NT2/D1 (cell line): ENCODE measurements at regions not wholly inside any gene's neighbourhood (a gene's known extent, or its start where the extent isn't known, plus 50 kb on each side); places are given as distances from the start of the nearest gene placed in this dataset.
"Not testable (repeated sequence)": the region's sequence is repeated elsewhere in the genome, so short reads cannot be mapped to it uniquely, and the experiment has no call there.

Experiments
- YY1 ChIP-seq: IDR thresholded peaks from 2 replicates; pipeline ENCODE4 v1.6.1; 2011; ENCODE audit not compliant: insufficient read length, insufficient read depth
- ZNF274 ChIP-seq: IDR thresholded peaks from 2 replicates; pipeline ENCODE4 v1.6.1; 2011; ENCODE audit warnings: mild to moderate bottlenecking, low read depth, low read length

- not testable (repeated sequence) for TF ChIP-seq ZNF274, YY1
Measured at GRCh38 chr2:87418823-87419822, 328.8 kb upstream of the PLGLB2 start.
